ENCODE measurements at regions not wholly inside any gene's neighbourhood (a gene's known extent, or its start where the extent isn't known, plus 50 kb on each side); places are given as distances from the start of the nearest gene placed in this dataset.
A peak's percentile ranks its signal among the peaks of the same experiment; 100 is the strongest.

GRCh38 chr9:19992556-19992955 is 203.7 kb upstream of the SLC24A2 start:
- DNase-seq: no peak

- DNase-seq: no peak
These were observed 200.4 kb upstream of the SLC24A2 start for GRCh38 chr9:19989213-19989612.

- DNase-seq: no peak
These were observed 199.4 kb upstream of the SLC24A2 start for GRCh38 chr9:19988281-19988680.

GRCh38 chr9:19985081-19985480 is 196.2 kb upstream of the SLC24A2 start:
- no peak for DNase-seq

- peak; percentile 5 for DNase-seq
These were observed 187.4 kb upstream of the SLC24A2 start for GRCh38 chr9:19976226-19976625.

- no peak for DNase-seq
These were observed 186.7 kb upstream of the SLC24A2 start for GRCh38 chr9:19975499-19975898.

- no peak for DNase-seq
These were observed 180.9 kb upstream of the SLC24A2 start for GRCh38 chr9:19969721-19970120.

GRCh38 chr9:19967888-19968459 is 179.1 kb upstream of the SLC24A2 start:
- DNase-seq: no peak

- no peak for DNase-seq
These were observed 178.5 kb upstream of the SLC24A2 start for GRCh38 chr9:19967216-19967887.

- DNase-seq: no peak
These were observed 176.5 kb upstream of the SLC24A2 start for GRCh38 chr9:19965336-19965735.

GRCh38 chr9:19947996-19948395 is 159.2 kb upstream of the SLC24A2 start:
- DNase-seq: no peak

GRCh38 chr9:19946441-19947109 is 157.7 kb upstream of the SLC24A2 start:
- DNase-seq: no peak

- DNase-seq: no peak
These were observed 153.0 kb upstream of the SLC24A2 start for GRCh38 chr9:19941874-19942273.

- no peak for DNase-seq
These were observed 152.1 kb upstream of the SLC24A2 start for GRCh38 chr9:19940811-19941535.

- DNase-seq: no peak
These were observed 151.0 kb upstream of the SLC24A2 start for GRCh38 chr9:19939734-19940278.

- DNase-seq: no peak
These were observed 150.3 kb upstream of the SLC24A2 start for GRCh38 chr9:19938990-19939733.

GRCh38 chr9:19937121-19937520 is 148.3 kb upstream of the SLC24A2 start:
- DNase-seq: no peak

- DNase-seq: no peak
These were observed 147.8 kb upstream of the SLC24A2 start for GRCh38 chr9:19936598-19936997.

- no peak for DNase-seq
These were observed 146.6 kb upstream of the SLC24A2 start for GRCh38 chr9:19935422-19935821.

GRCh38 chr9:19934301-19934871 is 145.5 kb upstream of the SLC24A2 start:
- DNase-seq: no peak

GRCh38 chr9:19931098-19931890 is 142.5 kb upstream of the SLC24A2 start:
- DNase-seq: no peak

Data from NK-92 treated with Interleukin-12 subunit alpha and Interleukin-12 subunit beta, amount 100 ng/mL, for 24 hours (cell line).